SU-DHL-6 (cell line): ENCODE measurements at regions not wholly inside any gene's neighbourhood (a gene's known extent, or its start where the extent isn't known, plus 50 kb on each side); places are given as distances from the start of the nearest gene placed in this dataset.

Experiments
- EZH2phosphoT487 ChIP-seq: fragments of 200-600 bp; sonication (generic), shearing (Covaris generic); conservative IDR thresholded peaks from 2 replicates; pipeline ENCODE4 v1.6.1; 2018; ENCODE audit warnings: mild to moderate bottlenecking, antibody characterized with exemption, low read length, moderate library complexity, mixed read lengths
- TF ChIP-seq, protein P1 (sequence below): fragments of 200-600 bp; sonication (generic); IDR thresholded peaks from one replicate; pipeline ENCODE4 v1.5.1; 2017; ENCODE audit warnings: antibody characterized with exemption, mild to moderate bottlenecking, low read length, moderate library complexity; ENCODE audit not compliant: insufficient read depth, poor library complexity, severe bottlenecking

GRCh38 chr5:125181159-125181558 is 434.7 kb upstream of the ZNF608 start:
- TF ChIP-seq, protein P1, sequence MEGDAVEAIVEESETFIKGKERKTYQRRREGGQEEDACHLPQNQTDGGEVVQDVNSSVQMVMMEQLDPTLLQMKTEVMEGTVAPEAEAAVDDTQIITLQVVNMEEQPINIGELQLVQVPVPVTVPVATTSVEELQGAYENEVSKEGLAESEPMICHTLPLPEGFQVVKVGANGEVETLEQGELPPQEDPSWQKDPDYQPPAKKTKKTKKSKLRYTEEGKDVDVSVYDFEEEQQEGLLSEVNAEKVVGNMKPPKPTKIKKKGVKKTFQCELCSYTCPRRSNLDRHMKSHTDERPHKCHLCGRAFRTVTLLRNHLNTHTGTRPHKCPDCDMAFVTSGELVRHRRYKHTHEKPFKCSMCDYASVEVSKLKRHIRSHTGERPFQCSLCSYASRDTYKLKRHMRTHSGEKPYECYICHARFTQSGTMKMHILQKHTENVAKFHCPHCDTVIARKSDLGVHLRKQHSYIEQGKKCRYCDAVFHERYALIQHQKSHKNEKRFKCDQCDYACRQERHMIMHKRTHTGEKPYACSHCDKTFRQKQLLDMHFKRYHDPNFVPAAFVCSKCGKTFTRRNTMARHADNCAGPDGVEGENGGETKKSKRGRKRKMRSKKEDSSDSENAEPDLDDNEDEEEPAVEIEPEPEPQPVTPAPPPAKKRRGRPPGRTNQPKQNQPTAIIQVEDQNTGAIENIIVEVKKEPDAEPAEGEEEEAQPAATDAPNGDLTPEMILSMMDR: no peak
- no peak for TF ChIP-seq EZH2phosphoT487
